Ramos (cell line): ENCODE measurements at regions not wholly inside any gene's neighbourhood (a gene's known extent, or its start where the extent isn't known, plus 50 kb on each side); places are given as distances from the start of the nearest gene placed in this dataset.
"Not testable (repeated sequence)": the region's sequence is repeated elsewhere in the genome, so short reads cannot be mapped to it uniquely, and the experiment has no call there.

Experiments used
- in situ Hi-C: fragments of 300-500 bp; cut with MboI; formaldehyde crosslinking; loops from one replicate; pipeline ENCODE4 v1.14.3; 2022; ENCODE audit warnings: low sequenced_read_pairs; ENCODE audit not compliant: unreplicated experiment

- in situ Hi-C loops: loop anchor here (25.0 kb wide), 1 partner anchor 477 kb away; no protein-coding TSS in a partner anchor
Observed at GRCh38 chr12:24535334-24536069, 413.4 kb downstream of the BCAT1 start.

- in situ Hi-C loops: loop anchor here (25.0 kb wide), 1 partner anchor 478 kb away; no protein-coding TSS in a partner anchor
Observed at GRCh38 chr12:24534622-24535021, 414.3 kb downstream of the BCAT1 start.

- in situ Hi-C loops: loop anchor here (25.0 kb wide), 1 partner anchor 478 kb away; no protein-coding TSS in a partner anchor
Observed at GRCh38 chr12:24533716-24534352, 415.1 kb downstream of the BCAT1 start.

GRCh38 chr12:24530689-24531088 is 418.2 kb downstream of the BCAT1 start:
- in situ Hi-C loops: loop anchor here (25.0 kb wide), 1 partner anchor 482 kb away; no protein-coding TSS in a partner anchor

- in situ Hi-C loops: loop anchor here (25.0 kb wide), 1 partner anchor 485 kb away; no protein-coding TSS in a partner anchor
Observed at GRCh38 chr12:24527102-24527501, 421.8 kb downstream of the BCAT1 start.

GRCh38 chr12:24522736-24523135 is 426.2 kb downstream of the BCAT1 start:
- in situ Hi-C loops: no loop called here

- in situ Hi-C loops: no loop called here
Observed at GRCh38 chr12:24519759-24520158, 429.1 kb downstream of the BCAT1 start.

- in situ Hi-C loops: no loop called here
Observed at GRCh38 chr12:24517000-24517399, 431.9 kb downstream of the BCAT1 start.

- in situ Hi-C loops: no loop called here
Observed at GRCh38 chr12:24510581-24511125, 438.2 kb downstream of the BCAT1 start.

GRCh38 chr12:24507827-24508226 is 441.1 kb downstream of the BCAT1 start:
- in situ Hi-C loops: no loop called here

- in situ Hi-C loops: no loop called here
Observed at GRCh38 chr12:24505366-24506015, 443.4 kb downstream of the BCAT1 start.

- in situ Hi-C loops: not testable (repeated sequence)
Observed at GRCh38 chr12:24503477-24503876, 445.4 kb downstream of the BCAT1 start.

- in situ Hi-C loops: no loop called here
Observed at GRCh38 chr12:24500831-24501230, 448.1 kb downstream of the BCAT1 start.

GRCh38 chr12:24500421-24500820 is 448.5 kb downstream of the BCAT1 start:
- in situ Hi-C loops: no loop called here

- in situ Hi-C loops: no loop called here
Observed at GRCh38 chr12:24499151-24500146, 449.5 kb downstream of the BCAT1 start.

GRCh38 chr12:24496755-24497154 is 452.1 kb downstream of the BCAT1 start:
- in situ Hi-C loops: no loop called here

- in situ Hi-C loops: no loop called here
Observed at GRCh38 chr12:24494401-24494800, 454.5 kb downstream of the BCAT1 start.

- in situ Hi-C loops: no loop called here
Observed at GRCh38 chr12:24491968-24492367, 456.9 kb downstream of the BCAT1 start.

GRCh38 chr12:24489939-24490338 is 459.0 kb downstream of the BCAT1 start:
- in situ Hi-C loops: no loop called here
